ENCODE measurements at regions not wholly inside any gene's neighbourhood (a gene's known extent, or its start where the extent isn't known, plus 50 kb on each side); places are given as distances from the start of the nearest gene placed in this dataset.

- SMC1A ChIA-PET (ENCODE audit: uncharacterized antibody, unreplicated experiment) = no interaction called here
- BruUV-seq (replicated peaks) = no TSS peak
These were observed 277.3 kb upstream of the CHD6 start for GRCh38 chr20:41895241-41896032.

More at GRCh38 chr20:41895241-41896032, 277.3 kb upstream of the CHD6 start:
- POLR2A ChIA-PET = no interaction called here
- H3K4me3 ChIP-seq = no peak overlapping the region
- H3K36me3 ChIP-seq (ENCODE audit: control insufficient read depth in 2 of 2, insufficient read depth in 2 of 2, low read length in 1 of 2) = no peaks in the 10 kb centered on the region
- intact Hi-C loops (cut with micrococcal nuclease; ENCODE audit: unreplicated experiment) (no loop called here), in situ Hi-C loops (cut with MboI) (no loop called here)
- H3K4me1 ChIP-seq (ENCODE audit: control insufficient read depth, insufficient read depth, low read length) = no peaks in the 10 kb centered on the region
- RAD21 ChIA-PET (ENCODE audit: unreplicated experiment) = interaction anchor here (1.1 kb wide), 1 partner anchor 197 kb away, joined by 3 read pairs; no protein-coding TSS in a partner anchor
- H3K9me3 ChIP-seq (replicated peaks; ENCODE audit: control insufficient read depth, insufficient read depth, low read length) = no peaks in the 10 kb centered on the region
- H3K4me2 ChIP-seq (ENCODE audit: control insufficient read depth, insufficient read depth) = no peak overlapping the region
- no peak for DNase-seq (ENCODE audit: low read depth, low spot score)
- CTCF ChIA-PET = no interaction called here
- no peaks in the 10 kb centered on the region for H4K20me1 ChIP-seq (ENCODE audit: control insufficient read depth, insufficient read depth)
- TF ChIP-seq PKNOX1 (IDR thresholded peaks at IDR 0.05) (no peak), GATAD2B (conservative IDR thresholded peaks at IDR 0.05; ENCODE audit: low read depth) (no peak), STAT3 (IDR thresholded peaks at IDR 0.05; ENCODE audit: low read depth, low read length) (no peak), SIX5 (IDR thresholded peaks at IDR 0.05; ENCODE audit: low read depth, low read length, severe bottlenecking) (no peak), ZBTB40 (IDR thresholded peaks at IDR 0.05; ENCODE audit: borderline replicate concordance) (no peak), FOXM1 (IDR thresholded peaks at IDR 0.05; ENCODE audit: low read depth, low read length) (no peak), FOXK2 (IDR thresholded peaks at IDR 0.05) (no peak)
- no peak overlapping the region for H3K9ac ChIP-seq (ENCODE audit: control insufficient read depth, insufficient read depth, low read length)
- H3K79me2 ChIP-seq (ENCODE audit: control insufficient read depth, insufficient read depth, low read length) = no peaks in the 10 kb centered on the region
- no peak for FAIRE-seq
- no peak overlapping the region for H2AFZ ChIP-seq (ENCODE audit: control insufficient read depth, low read depth, low read length)
- ATAC-seq = no peak
- no peak overlapping the region for H3K27ac ChIP-seq (ENCODE audit: control insufficient read depth, insufficient read depth)
- H3K27me3 ChIP-seq (replicated peaks in 1 of 2; ENCODE audit: control insufficient read depth in 2 of 2, insufficient read depth in 2 of 2, low read length in 1 of 2) = no peaks in the 10 kb centered on the region; a peak in 1 of 4 replicates
- 24% methylated on average over 3 of the region's 5 CpGs for WGBS (ENCODE audit: insufficient coverage, insufficient replicate concordance, low lambda C conversion rate, missing lambda C conversion rate)
